Activated T-cell treated with anti-CD3 and anti-CD28 coated beads, Interleukin-2, amount 50 U/mL, for 48 hours (primary cell): ENCODE measurements at regions not wholly inside any gene's neighbourhood (a gene's known extent, or its start where the extent isn't known, plus 50 kb on each side); places are given as distances from the start of the nearest gene placed in this dataset.

Experiments
- DNase-seq, 2 experiments: peaks; one replicate each; pipeline ENCODE4 v3.0.0-alpha.2; 2020

DNA sequence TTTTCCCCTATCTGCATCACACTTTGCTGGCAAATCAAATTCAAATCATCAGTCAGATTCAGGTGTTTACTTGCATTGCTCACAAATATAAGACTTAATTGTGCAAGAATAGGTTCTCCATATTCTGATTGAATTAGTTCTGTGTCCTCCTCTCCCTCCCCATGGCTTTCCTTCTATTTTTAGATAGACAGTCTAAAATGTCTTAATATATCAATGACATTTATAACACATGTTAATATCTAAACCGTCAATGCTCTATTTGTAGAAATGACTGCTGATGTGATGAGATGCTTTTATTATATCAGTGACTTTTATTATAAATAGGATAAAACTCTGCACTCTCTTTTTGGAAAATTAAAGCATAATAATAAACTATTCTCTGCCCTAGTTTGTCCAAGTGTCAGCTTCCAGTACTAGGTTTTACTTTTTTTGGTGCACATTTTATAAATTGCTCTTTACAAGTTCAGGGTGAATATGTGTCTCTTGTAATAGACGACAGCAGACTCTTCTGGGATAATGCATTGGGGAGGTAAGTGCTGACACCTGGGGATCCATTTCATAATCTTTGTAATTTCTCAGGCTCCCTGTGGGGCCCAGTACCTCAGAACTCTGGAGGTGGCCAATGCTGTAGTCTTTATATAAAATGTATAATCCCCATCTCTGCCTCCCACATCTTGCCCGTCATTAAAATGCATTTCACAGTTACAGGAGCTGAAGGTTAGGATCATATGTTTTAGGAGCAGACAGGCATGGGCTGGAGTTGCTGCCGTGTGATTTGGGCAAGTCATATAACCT is 321.5 kb downstream of the BRINP1 start:
- DNase-seq: no peak

DNA sequence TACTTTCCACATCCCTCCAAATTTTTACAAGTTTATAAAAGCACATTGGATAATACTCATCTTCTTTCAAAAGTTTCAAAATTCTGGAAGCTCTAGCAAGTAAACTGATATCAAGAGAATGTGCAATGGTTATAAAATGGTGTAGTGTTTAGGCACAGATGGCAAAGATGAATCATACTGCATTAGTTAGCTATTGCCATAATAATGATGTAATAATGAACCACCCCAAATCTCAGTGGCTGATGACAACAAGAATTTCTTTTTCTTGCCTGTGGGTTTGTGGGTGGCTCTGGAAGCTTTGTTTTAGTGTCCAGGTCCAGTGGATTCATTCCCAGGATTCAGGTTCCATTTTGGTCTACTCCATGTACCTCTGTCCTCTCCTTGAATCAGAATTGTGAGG is 319.0 kb downstream of the BRINP1 start:
- no peak for DNase-seq

DNA sequence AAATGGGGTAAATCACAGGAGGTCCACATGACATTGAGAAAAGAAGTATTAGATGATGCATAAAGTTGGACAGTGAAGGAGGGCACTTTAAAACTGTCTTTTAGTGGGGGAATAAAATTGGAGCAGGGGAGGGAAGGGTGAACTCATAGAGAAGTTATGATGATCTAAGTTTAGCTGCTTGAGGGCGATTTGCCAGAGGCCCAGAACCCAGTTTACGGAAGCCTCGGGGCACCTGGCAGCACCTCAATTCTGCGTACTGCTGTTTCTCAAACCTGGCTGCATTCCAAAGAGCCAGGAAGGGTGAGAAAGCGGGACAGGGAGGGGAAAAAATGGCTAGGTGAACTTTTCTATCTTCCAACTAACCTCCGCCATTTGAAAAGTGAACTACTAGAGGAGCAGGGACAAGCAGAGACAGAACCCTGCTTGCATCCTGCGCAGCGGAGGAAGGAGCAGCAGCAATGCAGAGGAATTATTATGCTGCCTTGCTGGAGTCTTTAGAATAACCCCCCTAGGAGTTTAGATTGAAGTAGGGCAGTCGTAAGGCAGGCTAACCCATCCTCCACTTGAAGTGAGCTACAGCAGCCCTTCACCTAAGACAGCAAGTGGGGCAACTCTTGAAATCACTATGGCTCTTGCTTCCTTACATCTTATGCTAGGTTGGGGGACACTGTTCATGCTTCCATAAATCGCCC is 316.8 kb downstream of the BRINP1 start:
- no peak for DNase-seq

DNA sequence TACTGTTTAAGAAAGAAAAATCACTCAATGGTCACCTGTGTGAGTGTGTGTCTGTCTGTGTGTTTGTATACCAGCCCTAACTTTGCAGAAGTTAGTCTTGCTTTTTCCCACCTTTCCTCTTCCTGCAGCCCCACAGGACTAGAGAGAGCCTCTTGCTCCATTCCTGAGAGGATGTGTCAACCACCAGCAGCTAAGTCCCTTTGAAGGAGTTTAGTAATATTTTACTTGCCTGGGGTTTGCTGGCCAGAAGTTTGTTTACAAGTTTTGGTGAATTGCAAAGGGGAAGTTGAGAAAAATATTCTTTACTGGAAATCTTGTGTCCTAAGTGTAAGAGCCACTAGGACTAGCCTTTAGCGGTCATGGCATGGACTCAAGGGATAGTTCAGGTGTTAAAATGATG is 316.2 kb downstream of the BRINP1 start:
- DNase-seq: no peak

DNA sequence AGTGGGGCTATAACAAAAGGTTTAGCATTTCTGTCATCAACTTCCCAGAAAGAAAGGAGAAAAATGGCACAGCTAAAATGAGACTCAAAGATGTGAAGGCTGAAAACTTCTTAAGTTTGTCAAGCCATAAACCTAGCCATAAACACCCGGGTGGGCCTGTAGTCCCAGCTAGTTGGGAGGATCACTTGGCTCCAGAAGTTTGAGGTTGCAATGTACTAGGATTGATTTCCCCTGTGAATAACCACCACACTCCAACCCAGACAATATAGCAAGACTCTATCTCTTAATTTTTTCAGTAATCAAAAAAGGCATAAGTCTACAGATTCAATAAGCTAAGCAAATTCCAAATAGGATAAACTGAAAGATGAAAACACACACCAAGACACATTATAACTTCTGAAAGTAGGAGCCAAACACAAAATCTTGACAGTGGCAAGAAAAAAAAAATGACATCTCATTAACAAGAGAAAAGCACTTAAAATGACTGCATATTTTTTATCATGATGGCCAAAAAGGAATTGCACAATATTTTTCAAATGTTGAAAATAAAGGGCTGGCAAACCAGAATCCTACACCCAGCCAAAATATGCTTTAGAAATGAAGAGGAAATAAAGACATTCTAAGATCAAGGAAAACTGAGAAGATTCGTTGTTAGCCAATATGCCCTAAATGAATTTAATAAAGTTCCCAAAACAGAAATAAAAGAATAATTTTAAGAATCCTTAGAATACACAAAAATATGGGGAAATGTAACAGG is 308.4 kb downstream of the BRINP1 start:
- DNase-seq: no peak

DNA sequence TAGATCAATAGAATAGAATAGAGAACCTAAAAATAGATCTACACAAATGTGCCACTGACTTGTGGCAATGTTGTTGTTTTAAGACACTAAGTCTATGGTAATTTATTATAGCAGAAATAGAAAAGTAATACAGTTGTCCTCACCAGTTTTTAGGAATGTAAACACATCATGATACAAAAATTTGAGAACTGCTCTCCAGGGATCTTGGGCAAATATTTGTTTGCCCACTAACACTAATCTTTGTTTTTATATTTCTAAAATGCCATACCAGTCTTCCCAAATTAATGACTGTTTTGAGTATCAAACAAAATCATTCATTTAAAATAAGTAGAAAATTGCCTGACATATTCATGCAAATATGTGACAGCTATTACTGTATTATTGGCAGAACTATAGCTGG is 297.6 kb downstream of the BRINP1 start:
- no peak for DNase-seq

DNA sequence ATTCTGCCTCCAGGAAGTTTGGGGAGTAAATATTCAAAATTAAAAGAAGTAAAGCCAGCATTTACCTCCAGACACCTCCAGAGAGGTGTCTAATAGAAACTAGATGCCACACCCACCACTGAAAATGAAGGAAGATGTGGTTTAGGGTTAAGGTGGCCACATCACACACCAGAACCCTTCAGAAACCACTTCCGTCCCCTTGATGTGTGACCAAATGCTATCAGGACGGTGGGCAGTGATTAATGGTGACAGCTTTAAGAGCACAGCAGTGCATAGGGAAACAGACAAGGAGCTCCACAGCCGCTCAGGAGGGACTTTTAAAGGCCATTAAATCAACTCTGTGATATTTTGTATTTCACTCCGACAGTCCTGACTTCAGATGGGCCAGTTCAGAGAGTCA is 295.2 kb downstream of the BRINP1 start:
- no peak for DNase-seq

DNA sequence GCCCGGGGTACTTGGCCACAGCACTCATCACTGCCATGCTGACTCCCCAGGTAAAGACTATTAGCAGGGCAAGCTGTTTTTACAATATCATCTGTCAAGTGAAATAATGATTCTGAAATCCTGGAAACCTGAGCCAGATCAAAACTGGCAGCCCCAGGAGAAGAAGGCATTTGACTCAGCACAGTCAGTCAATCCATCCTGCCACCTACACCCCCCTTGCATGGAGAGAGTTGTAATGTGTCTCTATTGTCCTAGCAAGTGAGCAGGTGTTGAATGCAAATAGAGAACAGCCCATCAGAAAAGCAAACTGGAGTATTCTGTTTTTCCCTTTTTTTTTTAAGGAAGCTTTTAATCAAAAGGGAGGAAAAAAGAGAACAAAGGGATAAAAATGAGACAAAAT is 291.2 kb downstream of the BRINP1 start:
- no peak for DNase-seq

DNA sequence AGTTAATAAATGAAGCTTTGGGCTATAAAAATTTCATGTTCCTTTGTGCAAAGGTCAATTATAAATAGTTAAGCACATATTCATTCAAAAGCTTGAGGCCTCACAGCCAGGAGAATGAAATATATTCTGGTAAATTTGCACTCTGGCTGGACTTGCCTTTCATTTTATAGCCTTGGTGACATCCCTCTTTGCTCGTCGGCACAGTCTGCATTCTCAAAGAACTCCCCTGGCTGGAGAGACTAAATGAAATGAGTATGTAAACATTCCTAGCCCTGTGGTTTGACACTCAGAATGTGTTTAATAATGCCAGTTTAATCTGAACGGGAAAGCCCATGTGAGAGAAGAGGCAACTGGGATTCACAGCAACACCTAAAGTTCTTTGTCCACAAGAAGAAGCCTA is 285.6 kb downstream of the BRINP1 start:
- DNase-seq: no peak

DNA sequence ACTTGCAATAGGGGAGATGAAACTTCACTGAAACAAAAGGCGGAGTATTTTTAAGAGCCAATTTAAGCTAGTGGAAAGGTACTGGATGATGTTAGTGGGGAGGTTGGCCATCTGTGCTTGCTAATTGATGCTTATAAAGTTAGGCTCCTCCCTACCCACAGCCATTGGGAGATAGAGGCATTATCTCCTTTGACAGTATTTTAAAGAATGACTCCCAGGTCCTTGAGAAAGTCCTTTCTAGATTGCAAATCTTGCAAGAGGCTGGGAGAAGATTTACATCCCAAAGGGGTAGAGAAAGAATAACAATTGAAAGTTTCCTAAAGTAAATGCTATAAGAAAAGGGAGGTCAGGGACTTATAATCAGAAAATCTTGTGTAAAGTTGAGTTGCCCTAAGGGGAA is 282.6 kb downstream of the BRINP1 start:
- DNase-seq: no peak

DNA sequence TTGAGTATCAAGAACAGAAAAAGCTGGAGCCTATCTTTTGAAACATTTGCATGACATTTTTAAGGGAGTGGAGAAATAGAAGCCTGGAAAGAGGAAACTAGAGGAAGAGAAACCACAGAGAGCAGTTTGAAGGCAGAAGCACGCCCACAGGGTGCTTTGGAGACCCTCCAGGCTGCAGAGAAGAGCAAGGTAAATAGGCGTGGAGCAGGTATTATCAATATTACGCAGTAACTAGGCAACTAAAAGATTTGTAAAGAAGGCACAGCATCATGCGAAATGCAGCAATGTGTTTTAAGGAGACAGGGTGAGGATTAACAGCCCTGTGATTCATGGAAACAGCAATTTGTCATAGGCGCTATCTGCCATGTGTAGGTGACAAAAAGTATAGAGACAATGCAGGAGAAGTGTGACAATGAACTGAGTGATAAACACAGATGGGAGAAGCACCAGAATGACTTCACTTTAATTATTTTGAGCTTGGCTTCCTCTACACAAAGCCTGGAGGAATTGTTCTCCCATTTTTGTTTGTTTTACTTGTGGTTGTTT is 281.2 kb downstream of the BRINP1 start:
- no peak for DNase-seq

DNA sequence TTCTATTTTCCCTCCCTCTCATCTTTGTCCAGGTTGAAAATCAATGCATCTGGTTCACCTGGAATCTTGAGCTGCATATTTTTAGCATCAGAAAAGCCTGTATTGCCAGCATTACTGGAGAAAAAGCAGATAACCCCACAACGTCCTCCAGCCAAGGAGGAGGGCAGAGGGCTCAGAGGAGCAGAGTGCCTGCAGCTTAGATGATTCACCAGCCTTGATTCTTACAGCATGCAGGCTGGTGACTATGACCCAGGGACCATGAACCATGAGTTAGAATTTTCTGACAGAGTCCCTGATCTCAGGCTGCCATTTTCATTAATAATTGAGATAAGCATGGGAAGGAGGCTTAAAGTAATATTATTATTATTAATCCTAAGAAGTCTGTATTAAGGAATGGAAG is 278.2 kb downstream of the BRINP1 start:
- no peak for DNase-seq

DNA sequence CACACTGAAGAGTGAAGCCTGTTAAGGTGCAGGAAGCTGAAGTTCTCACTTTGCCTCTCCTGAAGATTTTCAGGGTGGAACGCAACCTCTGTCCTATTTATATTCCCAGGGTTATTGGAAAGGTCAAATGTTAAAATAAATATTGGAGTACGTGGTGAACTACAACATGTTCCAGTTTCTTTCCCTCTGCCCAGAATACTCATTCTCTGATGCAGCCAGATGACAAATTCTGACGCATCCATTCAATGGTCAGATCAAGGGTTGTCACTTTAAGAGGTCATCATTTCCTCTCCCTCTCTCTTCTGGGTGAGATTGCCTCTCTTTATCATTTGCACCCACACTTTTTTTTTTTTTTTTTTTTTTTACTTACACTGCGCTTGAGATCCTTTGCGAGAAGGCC is 277.1 kb downstream of the BRINP1 start:
- DNase-seq: no peak

DNA sequence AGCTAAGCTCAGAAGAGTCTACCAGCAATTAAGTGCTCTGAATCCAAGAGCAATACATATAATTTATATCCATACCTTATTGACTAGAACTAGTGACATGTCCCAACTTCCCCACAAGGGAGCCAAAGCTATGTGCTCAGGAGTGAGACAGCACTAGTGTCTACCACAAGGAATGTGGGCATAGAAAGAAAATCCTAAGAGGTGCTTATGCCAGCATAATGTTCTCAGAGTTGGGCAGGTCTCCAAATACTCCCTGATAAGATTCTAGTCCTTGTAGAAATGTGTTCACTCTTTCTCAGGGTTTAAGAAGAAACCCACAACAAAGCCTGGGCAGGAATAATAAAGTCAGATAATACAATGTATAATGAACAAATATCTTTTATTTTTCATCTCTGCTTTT is 275.1 kb downstream of the BRINP1 start:
- no peak for DNase-seq

DNA sequence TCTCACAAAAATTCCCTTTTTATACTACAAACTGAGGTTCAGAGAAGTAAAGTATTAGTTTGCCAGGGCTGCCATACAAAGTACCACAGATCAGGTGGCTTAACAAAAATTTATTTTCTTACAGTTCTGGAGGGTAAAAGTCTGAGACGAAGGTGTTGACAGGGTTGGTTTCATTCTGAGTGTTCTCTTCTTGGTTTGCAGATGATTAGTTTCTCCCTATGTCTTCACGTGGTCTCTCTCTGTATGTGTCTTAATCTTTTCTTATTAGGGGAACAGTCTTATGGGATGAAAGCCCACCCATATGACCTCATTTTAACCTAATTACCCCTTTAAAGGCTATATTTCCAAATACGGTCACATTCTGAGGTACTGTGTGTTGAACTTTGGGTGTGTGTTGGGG is 274.2 kb downstream of the BRINP1 start:
- no peak for DNase-seq

DNA sequence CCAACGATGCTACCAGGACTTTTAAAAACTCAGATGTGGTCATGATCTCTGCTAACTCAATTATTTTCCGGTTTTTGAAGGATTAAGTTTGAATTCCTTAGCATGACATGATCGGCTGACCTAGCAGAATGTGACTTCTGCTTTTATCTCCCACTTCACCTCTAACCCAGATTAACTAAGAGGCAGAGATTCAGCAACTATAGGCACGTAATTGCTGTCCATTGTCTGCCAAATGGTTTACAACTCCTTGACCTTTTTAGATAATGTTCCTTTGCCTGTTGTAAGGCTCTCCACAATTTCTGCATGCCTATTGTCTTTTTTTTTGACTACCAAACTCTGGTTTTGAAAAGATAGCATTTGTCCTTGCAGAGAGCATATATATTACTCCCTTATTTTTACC is 268.2 kb downstream of the BRINP1 start:
- no peak for DNase-seq

DNA sequence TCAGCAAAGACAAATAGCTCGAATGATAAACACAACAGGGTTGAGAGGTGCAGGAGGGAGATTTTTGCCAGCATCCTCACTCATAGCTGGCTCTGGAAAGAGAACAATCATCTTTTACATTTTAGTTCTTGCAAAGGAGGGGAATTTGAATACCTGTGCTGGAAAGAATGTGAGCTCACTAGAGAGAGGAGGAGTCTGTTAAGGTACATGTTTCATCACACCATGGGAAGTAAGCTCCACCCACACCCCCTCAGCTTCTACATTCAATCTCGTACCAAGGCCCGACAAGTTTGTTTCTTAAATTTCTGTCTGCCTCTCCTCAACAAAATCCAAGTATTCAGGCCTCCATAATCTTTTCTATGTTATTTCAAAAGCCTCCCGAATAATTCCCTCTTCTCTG is 254.6 kb downstream of the BRINP1 start:
- no peak for DNase-seq
